ENCODE measurements at regions not wholly inside any gene's neighbourhood (a gene's known extent, or its start where the extent isn't known, plus 50 kb on each side); places are given as distances from the start of the nearest gene placed in this dataset.

GRCh38 chr1:232153652-232154051 lies 476.3 kb downstream of the SIPA1L2 start:
- H2AFZ ChIP-seq (ENCODE audit: low read length), result no peak overlapping the region
- H3K9me2 ChIP-seq (replicated peaks; ENCODE audit: insufficient read depth, low read length), result no peaks in the 10 kb centered on the region
- H3K27me3 ChIP-seq (ENCODE audit: low read length), result 0 out of 2 replicates have a peak, but pooled peaks cover 3% of the 10 kb centered on the region
- H3K79me2 ChIP-seq (ENCODE audit: low read length), result no peaks in the 10 kb centered on the region
- no peak overlapping the region for H3K9ac ChIP-seq (ENCODE audit: low read length)
- H3K36me3 ChIP-seq (ENCODE audit: insufficient read depth, low read length), result no peaks in the 10 kb centered on the region
- no peak overlapping the region for H3K4me2 ChIP-seq (ENCODE audit: low read depth, low read length, poor library complexity, severe bottlenecking)
- H3K4me3 ChIP-seq (ENCODE audit: low read length), result no peak overlapping the region
- no peaks in the 10 kb centered on the region for H3K9me3 ChIP-seq (ENCODE audit: low read length)
- no peak overlapping the region for H3K27ac ChIP-seq (ENCODE audit: low read length)
- no peaks in the 10 kb centered on the region for H4K20me1 ChIP-seq (ENCODE audit: insufficient read depth, low read depth, low read length)
- H3K4me1 ChIP-seq (ENCODE audit: low read length), result no peaks in the 10 kb centered on the region
- DNase-seq, result no peak

GRCh38 chr1:232150770-232151548 lies 479.0 kb downstream of the SIPA1L2 start:
- H3K4me2 ChIP-seq (ENCODE audit: low read depth, low read length, poor library complexity, severe bottlenecking), result no peak overlapping the region
- DNase-seq, result no peak
- no peaks in the 10 kb centered on the region for H3K79me2 ChIP-seq (ENCODE audit: low read length)
- no peaks in the 10 kb centered on the region for H3K4me1 ChIP-seq (ENCODE audit: low read length)
- H3K9me3 ChIP-seq (ENCODE audit: low read length), result no peaks in the 10 kb centered on the region
- no peak overlapping the region for H2AFZ ChIP-seq (ENCODE audit: low read length)
- H4K20me1 ChIP-seq (ENCODE audit: insufficient read depth, low read depth, low read length), result no peaks in the 10 kb centered on the region
- H3K9ac ChIP-seq (ENCODE audit: low read length), result no peak overlapping the region
- 0 out of 2 replicates have a peak, but pooled peaks cover 3% of the 10 kb centered on the region for H3K27me3 ChIP-seq (ENCODE audit: low read length)
- no peaks in the 10 kb centered on the region for H3K9me2 ChIP-seq (replicated peaks; ENCODE audit: insufficient read depth, low read length)
- H3K27ac ChIP-seq (ENCODE audit: low read length), result no peak overlapping the region
- H3K36me3 ChIP-seq (ENCODE audit: insufficient read depth, low read length), result no peaks in the 10 kb centered on the region
- no peak overlapping the region for H3K4me3 ChIP-seq (ENCODE audit: low read length)

GRCh38 chr1:232149287-232150201 lies 480.4 kb downstream of the SIPA1L2 start:
- no peaks in the 10 kb centered on the region for H3K36me3 ChIP-seq (ENCODE audit: insufficient read depth, low read length)
- no peak overlapping the region for H2AFZ ChIP-seq (ENCODE audit: low read length)
- H3K79me2 ChIP-seq (ENCODE audit: low read length), result no peaks in the 10 kb centered on the region
- H3K4me3 ChIP-seq (ENCODE audit: low read length), result no peak overlapping the region
- H3K9me3 ChIP-seq (ENCODE audit: low read length), result no peaks in the 10 kb centered on the region
- H3K9ac ChIP-seq (ENCODE audit: low read length), result no peak overlapping the region
- H3K4me2 ChIP-seq (ENCODE audit: low read depth, low read length, poor library complexity, severe bottlenecking), result no peak overlapping the region
- H3K4me1 ChIP-seq (ENCODE audit: low read length), result no peaks in the 10 kb centered on the region
- DNase-seq, result no peak
- no peaks in the 10 kb centered on the region for H3K9me2 ChIP-seq (replicated peaks; ENCODE audit: insufficient read depth, low read length)
- H3K27ac ChIP-seq (ENCODE audit: low read length), result no peak overlapping the region
- H3K27me3 ChIP-seq (ENCODE audit: low read length), result 0 out of 2 replicates have a peak, but pooled peaks cover 3% of the 10 kb centered on the region
- H4K20me1 ChIP-seq (ENCODE audit: insufficient read depth, low read depth, low read length), result no peaks in the 10 kb centered on the region

GRCh38 chr1:232147215-232147614 lies 482.7 kb downstream of the SIPA1L2 start:
- Histone ChIP-seq H3K4me2 (ENCODE audit: low read depth, low read length, poor library complexity, severe bottlenecking) (no peak overlapping the region), H3K79me2 (ENCODE audit: low read length) (no peaks in the 10 kb centered on the region), H3K4me3 (ENCODE audit: low read length) (no peak overlapping the region), H2AFZ (ENCODE audit: low read length) (no peak overlapping the region), H3K9me2 (replicated peaks; ENCODE audit: insufficient read depth, low read length) (no peaks in the 10 kb centered on the region), H3K9ac (ENCODE audit: low read length) (no peak overlapping the region), H3K36me3 (ENCODE audit: insufficient read depth, low read length) (no peaks in the 10 kb centered on the region), H3K4me1 (ENCODE audit: low read length) (no peaks in the 10 kb centered on the region), H3K27me3 (ENCODE audit: low read length) (0 out of 2 replicates have a peak, but pooled peaks cover 5% of the 10 kb centered on the region), H3K27ac (ENCODE audit: low read length) (no peak overlapping the region), H3K9me3 (ENCODE audit: low read length) (no peaks in the 10 kb centered on the region), H4K20me1 (ENCODE audit: insufficient read depth, low read depth, low read length) (no peaks in the 10 kb centered on the region)
- no peak for DNase-seq

- no peak for DNase-seq
- H3K79me2 ChIP-seq (ENCODE audit: low read length), result no peaks in the 10 kb centered on the region
- no peak overlapping the region for H3K9ac ChIP-seq (ENCODE audit: low read length)
- no peaks in the 10 kb centered on the region for H3K36me3 ChIP-seq (ENCODE audit: insufficient read depth, low read length)
- no peak overlapping the region for H3K4me3 ChIP-seq (ENCODE audit: low read length)
- no peaks in the 10 kb centered on the region for H4K20me1 ChIP-seq (ENCODE audit: insufficient read depth, low read depth, low read length)
- no peak overlapping the region for H3K27ac ChIP-seq (ENCODE audit: low read length)
- no peaks in the 10 kb centered on the region for H3K9me3 ChIP-seq (ENCODE audit: low read length)
- no peaks in the 10 kb centered on the region for H3K4me1 ChIP-seq (ENCODE audit: low read length)
- H3K9me2 ChIP-seq (replicated peaks; ENCODE audit: insufficient read depth, low read length), result no peaks in the 10 kb centered on the region
- H3K4me2 ChIP-seq (ENCODE audit: low read depth, low read length, poor library complexity, severe bottlenecking), result no peak overlapping the region
- 0 out of 2 replicates have a peak, but pooled peaks cover 5% of the 10 kb centered on the region for H3K27me3 ChIP-seq (ENCODE audit: low read length)
- H2AFZ ChIP-seq (ENCODE audit: low read length), result no peak overlapping the region
These were observed 483.4 kb downstream of the SIPA1L2 start for GRCh38 chr1:232146514-232146913.

GRCh38 chr1:232145768-232146167 lies 484.2 kb downstream of the SIPA1L2 start:
- Histone ChIP-seq H3K9ac (ENCODE audit: low read length) (no peak overlapping the region), H3K9me3 (ENCODE audit: low read length) (peaks cover 4% of the 10 kb centered on the region; the same call in 1 of the 2 replicates), H3K27me3 (ENCODE audit: low read length) (0 out of 2 replicates have a peak, but pooled peaks cover 2% of the 10 kb centered on the region), H3K27ac (ENCODE audit: low read length) (no peak overlapping the region), H3K36me3 (ENCODE audit: insufficient read depth, low read length) (no peaks in the 10 kb centered on the region), H3K9me2 (replicated peaks; ENCODE audit: insufficient read depth, low read length) (no peaks in the 10 kb centered on the region), H3K4me1 (ENCODE audit: low read length) (no peaks in the 10 kb centered on the region), H3K79me2 (ENCODE audit: low read length) (no peaks in the 10 kb centered on the region), H2AFZ (ENCODE audit: low read length) (no peak overlapping the region), H3K4me2 (ENCODE audit: low read depth, low read length, poor library complexity, severe bottlenecking) (no peak overlapping the region), H3K4me3 (ENCODE audit: low read length) (no peak overlapping the region), H4K20me1 (ENCODE audit: insufficient read depth, low read depth, low read length) (no peaks in the 10 kb centered on the region)
- DNase-seq, result no peak

- no peak overlapping the region for H3K4me2 ChIP-seq (ENCODE audit: low read depth, low read length, poor library complexity, severe bottlenecking)
- no peaks in the 10 kb centered on the region for H3K79me2 ChIP-seq (ENCODE audit: low read length)
- H2AFZ ChIP-seq (ENCODE audit: low read length), result no peak overlapping the region
- no peak overlapping the region for H3K9ac ChIP-seq (ENCODE audit: low read length)
- no peaks in the 10 kb centered on the region for H3K4me1 ChIP-seq (ENCODE audit: low read length)
- H3K9me2 ChIP-seq (replicated peaks; ENCODE audit: insufficient read depth, low read length), result no peaks in the 10 kb centered on the region
- H3K27me3 ChIP-seq (ENCODE audit: low read length), result 0 out of 2 replicates have a peak, but pooled peaks cover 2% of the 10 kb centered on the region
- H3K9me3 ChIP-seq (ENCODE audit: low read length), result peaks cover 12% of the 10 kb centered on the region; the same call in 1 of the 2 replicates
- no peak overlapping the region for H3K4me3 ChIP-seq (ENCODE audit: low read length)
- no peaks in the 10 kb centered on the region for H3K36me3 ChIP-seq (ENCODE audit: insufficient read depth, low read length)
- DNase-seq, result no peak
- H4K20me1 ChIP-seq (ENCODE audit: insufficient read depth, low read depth, low read length), result no peaks in the 10 kb centered on the region
- no peak overlapping the region for H3K27ac ChIP-seq (ENCODE audit: low read length)
These were observed 485.2 kb downstream of the SIPA1L2 start for GRCh38 chr1:232144696-232145230.
